IMR-90 (cell line): ENCODE measurements at regions not wholly inside any gene's neighbourhood (a gene's known extent, or its start where the extent isn't known, plus 50 kb on each side); places are given as distances from the start of the nearest gene placed in this dataset.
A peak's percentile ranks its signal among the peaks of the same experiment; 100 is the strongest.
"Not testable (repeated sequence)": the region's sequence is repeated elsewhere in the genome, so short reads cannot be mapped to it uniquely, and the experiment has no call there.

ENCODE experiments used
- ATAC-seq: fragments of 200-7000 bp; cut with Tn5 transposase; 2 replicates; pipeline ENCODE4 v1.9.1; 2020; ENCODE audit warnings: low read depth, mild to moderate bottlenecking, moderate library complexity
- BruUV-seq: library from RNA; stranded (reverse); fragments of 400-500 nt; replicated peaks from 2 replicates; lab custom pipeline; 2021; lab: Mats Ljungman, UMichigan
- CTCF ChIA-PET: fragments of 300-600 bp; formaldehyde crosslinking; extraction: SDS; loops from one replicate; lab custom pipeline; 2021; ENCODE audit warnings: antibody characterized with exemption; lab: Yijun Ruan, JAX
- POLR2A ChIA-PET: fragments of 300-600 bp; sonication (Branson Sonifier 250); formaldehyde crosslinking; loops from one replicate; lab custom pipeline; 2022; ENCODE audit warnings: antibody characterized with exemption; ENCODE audit not compliant: unreplicated experiment; lab: Charles Lee
- DNase-seq: peaks from one replicate; pipeline ENCODE4 v3.0.0; 2013
- H2AFZ ChIP-seq: replicated peaks from 2 replicates; pipeline ENCODE3; 2013; ENCODE audit warnings: low read length, mild to moderate bottlenecking; ENCODE audit not compliant: poor library complexity
- H2AK5ac ChIP-seq: 2 replicates; pipeline ENCODE4 v1.6.1; 2013; ENCODE audit warnings: low read depth, low read length, inconsistent platforms
- H2AK9ac ChIP-seq: replicated peaks from 2 replicates; pipeline ENCODE3; 2013; ENCODE audit warnings: mild to moderate bottlenecking, low read depth, low read length, moderate library complexity; ENCODE audit not compliant: poor library complexity
- H2BK120ac ChIP-seq: 2 replicates; pipeline ENCODE4 v1.6.1; 2013; ENCODE audit warnings: low read depth, low read length, inconsistent platforms
- H2BK15ac ChIP-seq: 3 replicates; pipeline ENCODE4 v1.6.1; 2013; ENCODE audit warnings: low read depth, low read length, inconsistent platforms
- H2BK20ac ChIP-seq: 2 replicates; pipeline ENCODE4 v1.6.1; 2013; ENCODE audit warnings: low read depth, mild to moderate bottlenecking, inconsistent platforms, low read length, moderate library complexity
- H2BK5ac ChIP-seq: 2 replicates; pipeline ENCODE4 v1.6.1; 2013; ENCODE audit warnings: mild to moderate bottlenecking, low read depth, low read length, inconsistent platforms; ENCODE audit not compliant: poor library complexity, severe bottlenecking
- H3K14ac ChIP-seq: replicated peaks from 2 replicates; pipeline ENCODE4 v1.6.1; 2013; ENCODE audit warnings: low read depth, low read length, inconsistent platforms
- H3K18ac ChIP-seq: 2 replicates; pipeline ENCODE4 v1.6.1; 2013; ENCODE audit warnings: low read depth, low read length, control low read depth
- H3K23ac ChIP-seq: 2 replicates; pipeline ENCODE4 v1.6.1; 2013; ENCODE audit warnings: low read depth, low read length, inconsistent platforms
- H3K27ac ChIP-seq: 2 replicates; pipeline ENCODE4 v1.5.1; 2013; ENCODE audit warnings: mild to moderate bottlenecking, control low read depth, low read length; ENCODE audit not compliant: insufficient read depth
- H3K27me3 ChIP-seq: 2 replicates; pipeline ENCODE4 v1.6.1; 2013; ENCODE audit warnings: low read length; ENCODE audit not compliant: control insufficient read depth, insufficient read depth
- H3K36me3 ChIP-seq: 2 replicates; pipeline ENCODE4 v1.6.1; 2013; ENCODE audit warnings: low read length, mixed read lengths; ENCODE audit not compliant: control insufficient read depth, insufficient read depth
- H3K4ac ChIP-seq: 2 replicates; pipeline ENCODE4 v1.6.1; 2013; ENCODE audit warnings: low read depth, low read length, inconsistent platforms
- H3K4me1 ChIP-seq: 2 replicates; pipeline ENCODE4 v1.6.1; 2013; ENCODE audit warnings: low read length, mixed read lengths; ENCODE audit not compliant: control insufficient read depth, insufficient read depth
- H3K4me2 ChIP-seq: 2 replicates; pipeline ENCODE4 v1.6.1; 2013; ENCODE audit warnings: low read depth, mild to moderate bottlenecking, control low read depth, low read length, moderate library complexity
- H3K4me3 ChIP-seq: 2 replicates; pipeline ENCODE4 v1.5.1; 2013; ENCODE audit warnings: low read depth, mild to moderate bottlenecking, control low read depth, low read length, moderate library complexity; ENCODE audit not compliant: insufficient read depth
- H3K56ac ChIP-seq: 2 replicates; pipeline ENCODE4 v1.6.1; 2013; ENCODE audit warnings: low read length, inconsistent platforms; ENCODE audit not compliant: insufficient read depth; ENCODE audit errors: extremely low read depth
- H3K79me1 ChIP-seq, 2 experiments: 2 replicates each; pipeline ENCODE4 v1.6.1; 2013; ENCODE audit warnings: low read length in 2 of 2, inconsistent platforms in 1 of 2, low read depth in 1 of 2
- H3K9ac ChIP-seq: 2 replicates; pipeline ENCODE4 v1.6.1; 2013; ENCODE audit warnings: low read depth, low read length, control low read depth
- H3K9me1 ChIP-seq: 2 replicates; pipeline ENCODE4 v1.6.1; 2013; ENCODE audit warnings: low read length, inconsistent platforms; ENCODE audit not compliant: insufficient read depth
- H3K9me3 ChIP-seq: 2 replicates; pipeline ENCODE4 v1.6.1; 2013; ENCODE audit warnings: low read length; ENCODE audit not compliant: control insufficient read depth, insufficient read depth
- H4K20me1 ChIP-seq: 2 replicates; pipeline ENCODE4 v1.6.1; 2013; ENCODE audit warnings: low read length, inconsistent platforms; ENCODE audit not compliant: insufficient read depth
- H4K5ac ChIP-seq: 2 replicates; pipeline ENCODE4 v1.6.1; 2013; ENCODE audit warnings: mild to moderate bottlenecking, low read depth, low read length, control low read depth
- H4K8ac ChIP-seq, 2 experiments: 2 replicates each; pipeline ENCODE4 v1.6.1; 2013; ENCODE audit warnings: low read depth in 2 of 2, low read length in 2 of 2, control low read depth in 1 of 2, inconsistent platforms in 1 of 2
- H4K91ac ChIP-seq: 2 replicates; pipeline ENCODE4 v1.6.1; 2013; ENCODE audit warnings: low read depth, low read length, inconsistent platforms; ENCODE audit not compliant: insufficient read depth
- USF2 ChIP-seq: fragments of 150-350 bp; IDR thresholded peaks from 2 replicates; pipeline ENCODE4 v1.6.1; 2017; ENCODE audit warnings: mild to moderate bottlenecking, antibody characterized with exemption, low read length, low read depth
- WGBS, 2 experiments: methylation state at CpG; one replicate each; pipeline versions ENCODE4 v1.1.5 to v1.1.7; 2013; ENCODE audit warnings: missing lambda C conversion rate in 2 of 2; ENCODE audit not compliant: insufficient read length in 1 of 2; ENCODE audit errors: extremely low coverage in 2 of 2; 5-methylcytosine and 5-hydroxymethylcytosine counted together
- dilution Hi-C: fragments of 300-500 bp; cut with HindIII; formaldehyde crosslinking; loops from one replicate; pipeline ENCODE4 v1.14.3; 2018; ENCODE audit warnings: low sequenced_read_pairs; ENCODE audit not compliant: unreplicated experiment
- in situ Hi-C: fragments of 300-500 bp; cut with MboI; formaldehyde crosslinking; loops from 3 replicates; pipeline ENCODE4 v1.14.3; 2019; ENCODE audit warnings: low sequenced_read_pairs, inconsistent platforms, mixed read lengths
- intact Hi-C: fragments of 100-400 bp; cut with micrococcal nuclease; formaldehyde crosslinking; loops from 2 replicates; pipeline ENCODE4 v1.10.0; 2022

GRCh38 chr4:4116901-4117300 is 109.8 kb downstream of the OTOP1 start:
- H3K9me3 ChIP-seq, CTCF ChIA-PET, BruUV-seq, H3K27ac ChIP-seq, H4K91ac ChIP-seq, H3K9ac ChIP-seq, H4K5ac ChIP-seq, H2AFZ ChIP-seq, ATAC-seq, H3K27me3 ChIP-seq, intact Hi-C loops, H3K36me3 ChIP-seq, H2BK120ac ChIP-seq, H3K4ac ChIP-seq, H4K20me1 ChIP-seq, H2BK5ac ChIP-seq, H2AK5ac ChIP-seq, H4K8ac ChIP-seq, H3K4me2 ChIP-seq, H3K18ac ChIP-seq, H2AK9ac ChIP-seq, H2BK15ac ChIP-seq, POLR2A ChIA-PET, H2BK20ac ChIP-seq, H3K9me1 ChIP-seq, dilution Hi-C loops, H3K4me3 ChIP-seq, H3K4me1 ChIP-seq, H3K14ac ChIP-seq, H3K79me1 ChIP-seq, H3K56ac ChIP-seq, H3K23ac ChIP-seq: not testable (repeated sequence)
- no CpG with 5 or more reads among the region's 1 CpG for WGBS, 2 experiments
- peak; percentile 4 for DNase-seq
- peak; percentile 18; the same call in 1 of the 2 replicates for TF ChIP-seq USF2
- in situ Hi-C loops = loop anchor here (25.0 kb wide), 1 partner anchor 130 kb away; no protein-coding TSS in a partner anchor

GRCh38 chr4:4134368-4134767 is 92.4 kb downstream of the OTOP1 start:
- intact Hi-C loops, H3K18ac ChIP-seq, H3K14ac ChIP-seq, H3K56ac ChIP-seq, H3K27ac ChIP-seq, H2AFZ ChIP-seq, DNase-seq, H2BK5ac ChIP-seq, dilution Hi-C loops, H3K4me2 ChIP-seq, H3K4me3 ChIP-seq, H2AK9ac ChIP-seq, POLR2A ChIA-PET, H3K27me3 ChIP-seq, H3K79me1 ChIP-seq, H3K4ac ChIP-seq, H4K5ac ChIP-seq, H3K9me1 ChIP-seq, H3K4me1 ChIP-seq, H3K9ac ChIP-seq, in situ Hi-C loops, H4K20me1 ChIP-seq, H4K91ac ChIP-seq, CTCF ChIA-PET, H2AK5ac ChIP-seq, H2BK15ac ChIP-seq, ATAC-seq, H3K36me3 ChIP-seq, H3K23ac ChIP-seq, BruUV-seq, H3K9me3 ChIP-seq, H2BK20ac ChIP-seq, H4K8ac ChIP-seq, H2BK120ac ChIP-seq: not testable (repeated sequence)
- no CpG with 5 or more reads among the region's 8 CpGs for whole genome bisulfite sequencing, 2 experiments
